GM21360 (cell line): ENCODE measurements at regions not wholly inside any gene's neighbourhood (a gene's known extent, or its start where the extent isn't known, plus 50 kb on each side); places are given as distances from the start of the nearest gene placed in this dataset.

Experiments
- ATAC-seq: cut with Tn5 transposase; IDR thresholded peaks from one replicate; pipeline ENCODE4 v1.9.1; 2021; ENCODE audit warnings: mild to moderate bottlenecking, moderate library complexity; ENCODE audit not compliant: unreplicated experiment

DNA sequence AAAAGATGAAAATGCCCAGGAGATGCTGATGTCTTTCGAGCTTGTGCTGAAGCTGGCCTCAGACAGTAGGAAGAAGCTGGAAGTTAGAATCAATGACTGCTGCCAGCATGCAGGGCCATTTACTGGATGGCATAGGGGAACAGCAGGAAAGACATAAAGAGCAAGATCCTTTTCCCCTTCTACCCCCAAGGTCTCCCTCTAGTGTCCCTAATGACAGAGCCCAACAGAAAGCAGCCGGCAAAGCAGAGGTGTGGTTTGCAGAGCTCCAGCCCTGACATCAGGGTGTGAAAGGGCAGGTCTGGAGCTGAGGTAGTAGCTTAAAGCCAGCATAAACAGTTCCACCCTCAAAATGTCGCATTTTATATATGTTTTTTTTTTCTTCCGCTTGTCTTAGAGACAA is 1560.7 kb upstream of the TMEM132C start:
- ATAC-seq, result no peak

DNA sequence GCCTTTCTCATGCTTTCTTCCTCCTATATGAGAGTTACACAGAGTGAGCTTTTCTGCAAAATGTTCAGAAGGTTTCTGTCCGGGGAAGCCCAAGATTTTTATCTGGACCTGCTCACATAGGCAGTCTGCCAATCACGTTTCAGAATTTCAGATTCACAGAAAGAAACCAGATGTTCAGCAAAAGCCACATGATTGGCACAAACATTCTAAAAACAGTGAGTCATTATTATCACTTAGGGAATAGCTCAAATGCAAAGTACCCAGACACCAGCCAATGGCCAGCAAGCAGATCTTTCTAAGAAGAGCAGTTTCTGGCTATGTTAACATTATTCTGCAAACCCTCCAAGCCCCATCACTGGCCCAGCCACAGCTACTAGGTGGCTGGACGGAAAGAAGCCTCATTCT is 1558.5 kb upstream of the TMEM132C start:
- ATAC-seq, result no peak

DNA sequence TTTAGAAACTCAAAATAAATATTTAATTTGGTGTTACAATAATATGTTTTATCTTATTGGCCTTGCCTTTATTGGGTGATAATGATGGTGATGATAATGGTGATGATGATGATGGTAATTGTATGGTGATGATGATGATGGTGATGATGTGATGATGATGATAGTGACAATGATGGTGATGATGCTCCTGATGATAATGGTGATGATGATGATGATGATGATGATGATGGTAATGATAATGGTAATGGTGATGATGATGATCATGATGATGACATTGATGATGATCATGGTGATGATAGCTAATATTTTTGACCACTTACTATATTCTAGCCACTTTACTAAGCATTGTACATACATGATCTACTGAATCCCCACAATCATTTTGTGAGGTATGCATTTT is 1548.6 kb upstream of the TMEM132C start:
- ATAC-seq, result no peak

DNA sequence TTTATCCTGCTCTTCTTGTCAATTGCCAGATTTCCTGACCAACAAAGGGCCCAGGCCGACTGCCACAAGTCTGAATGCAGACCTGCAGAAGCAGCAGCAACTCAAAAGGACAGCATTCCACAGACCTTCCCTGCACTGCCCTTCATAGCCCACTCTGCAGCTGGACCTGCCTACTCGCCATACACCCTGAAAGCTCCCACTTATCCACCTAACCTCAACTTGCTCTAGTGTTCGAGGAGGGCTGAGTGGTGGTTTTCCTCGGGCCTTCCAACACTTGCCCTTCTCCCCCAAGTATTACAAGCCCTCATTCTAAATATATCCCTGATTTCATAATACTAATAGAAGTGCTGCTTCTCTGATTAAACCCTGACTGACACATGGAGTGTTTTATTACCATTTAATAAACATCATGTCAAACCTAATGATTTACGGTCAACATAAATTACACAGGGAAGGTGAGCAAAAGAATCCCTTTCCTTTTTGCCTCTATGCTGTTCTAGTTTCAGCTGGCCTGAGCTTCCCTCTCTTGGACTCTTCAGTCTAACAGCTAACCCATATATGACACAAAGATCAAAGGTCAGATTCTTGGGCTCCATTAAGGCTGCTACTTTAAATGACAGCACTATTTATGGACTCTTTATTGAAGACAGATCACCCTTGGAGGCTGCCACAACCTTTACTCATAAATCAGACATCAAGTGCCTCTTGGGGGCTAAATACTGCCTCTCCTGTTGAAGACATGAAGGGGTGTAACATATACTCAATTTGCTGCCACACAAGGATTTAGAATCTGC is 1546.9 kb upstream of the TMEM132C start:
- no peak for ATAC-seq

DNA sequence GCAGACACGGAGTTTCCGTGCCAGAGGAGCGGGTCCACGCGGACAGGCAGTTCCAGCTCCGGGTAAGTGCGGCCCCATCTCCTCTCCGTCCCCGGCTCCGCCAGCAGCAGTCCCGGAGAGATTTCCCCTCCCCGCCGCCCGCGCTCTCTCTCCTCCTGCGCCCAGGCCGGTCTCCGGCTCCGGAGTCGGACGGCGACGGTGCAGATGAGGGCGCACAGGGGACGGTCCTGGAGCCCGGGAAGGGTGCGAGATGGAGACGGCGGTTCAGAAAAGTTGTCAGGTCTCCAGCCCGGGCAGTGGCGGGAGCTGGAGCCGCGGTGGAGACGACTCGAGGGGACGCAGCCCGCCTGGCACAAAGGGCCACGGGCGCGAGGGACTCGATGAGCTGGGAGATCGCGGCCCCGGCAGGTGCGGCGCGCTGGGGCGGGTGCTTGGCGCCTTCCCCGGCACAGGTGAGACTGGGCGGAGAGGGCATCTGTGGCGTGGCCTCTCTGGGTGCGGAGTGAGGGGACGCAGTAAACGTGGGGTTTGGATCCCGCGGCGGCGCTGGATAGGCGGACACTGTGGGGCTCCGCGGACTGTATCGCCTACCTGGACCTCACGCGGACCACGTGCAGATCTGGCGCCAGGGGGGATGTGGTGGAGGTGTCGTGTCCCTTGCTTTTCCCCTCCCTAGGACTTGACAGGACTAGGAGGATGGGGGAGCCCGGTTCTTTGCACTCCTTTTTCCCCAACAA is 1540.3 kb upstream of the TMEM132C start:
- no peak for ATAC-seq

DNA sequence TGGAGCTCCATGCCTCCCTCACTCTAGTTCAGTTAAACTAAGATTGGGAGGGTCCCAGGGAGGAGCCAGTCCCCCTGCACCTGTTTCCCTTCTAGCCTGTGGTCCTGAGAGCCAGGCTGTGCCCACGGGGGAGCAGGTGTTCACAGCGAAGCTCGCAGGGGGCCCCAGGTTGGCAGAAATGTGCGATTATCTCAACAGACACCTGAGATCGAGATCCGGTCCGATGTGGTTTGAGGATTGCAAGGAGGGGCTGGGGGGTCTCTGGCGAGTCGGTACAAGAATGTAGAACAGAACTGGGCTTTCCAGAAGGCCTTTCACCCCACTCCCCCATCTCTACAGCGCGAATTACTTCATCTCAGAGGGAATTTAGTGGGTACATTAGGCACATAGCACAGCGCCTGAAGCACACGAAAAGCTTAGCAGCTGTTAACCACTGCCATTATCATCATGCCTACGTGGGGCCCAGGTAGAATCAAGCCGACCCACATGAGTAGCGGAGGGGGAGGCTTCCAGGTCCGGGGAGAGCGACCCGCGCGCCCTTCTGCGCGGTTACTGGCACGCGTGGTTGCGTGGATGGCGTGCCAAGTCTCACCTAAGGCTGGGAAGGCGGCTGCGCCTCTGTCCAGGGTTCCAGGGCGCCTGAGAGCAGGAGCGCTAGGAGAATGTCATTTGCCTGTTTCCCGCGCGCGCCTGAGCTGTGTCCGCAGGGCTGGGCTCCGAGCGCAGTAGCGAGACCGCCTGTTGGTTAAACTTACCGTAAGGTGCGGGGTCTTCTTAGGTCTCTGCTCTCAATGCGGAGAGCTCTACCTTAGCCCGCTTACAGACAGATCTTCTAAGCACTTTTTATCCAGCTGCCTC is 1539.5 kb upstream of the TMEM132C start:
- no peak for ATAC-seq

DNA sequence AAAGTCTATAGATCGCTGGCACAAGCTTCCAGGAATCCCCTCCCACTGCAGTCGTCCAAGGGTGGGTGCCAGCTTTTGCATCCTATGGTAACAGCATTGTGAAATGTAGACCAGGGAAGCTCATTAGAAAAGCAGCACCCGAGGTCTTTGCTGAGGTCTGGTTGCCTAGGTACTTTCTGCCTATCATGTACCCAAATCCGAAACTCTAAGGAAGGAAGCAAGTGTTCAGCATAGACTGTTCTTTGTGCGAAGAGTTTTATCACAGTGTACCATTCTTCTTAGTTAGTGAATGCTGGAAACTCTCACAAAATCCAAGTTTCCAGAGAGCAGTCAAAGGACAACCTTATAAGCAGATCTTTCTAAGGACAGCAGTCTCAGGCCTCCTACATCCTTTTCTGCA is 1532.7 kb upstream of the TMEM132C start:
- ATAC-seq, result no peak

DNA sequence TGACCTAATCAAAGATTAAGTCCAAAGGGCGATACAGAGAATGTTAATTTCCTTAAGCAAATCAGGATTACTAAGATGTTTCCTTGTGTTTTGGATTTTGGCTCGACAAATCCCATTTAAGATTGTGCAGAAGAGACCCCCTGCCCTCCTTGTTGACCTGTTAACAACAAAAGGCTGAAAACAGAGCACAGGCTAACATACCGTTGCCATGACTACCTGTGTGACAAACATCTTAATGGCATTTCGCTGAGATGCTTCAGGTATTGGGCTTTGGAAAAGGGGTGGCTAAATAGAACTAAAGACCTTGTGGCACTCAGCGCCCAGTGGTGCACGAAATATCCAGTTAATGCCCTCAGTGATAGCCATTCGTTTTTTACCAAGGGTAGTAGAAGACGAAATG is 1532.3 kb upstream of the TMEM132C start:
- no peak for ATAC-seq

DNA sequence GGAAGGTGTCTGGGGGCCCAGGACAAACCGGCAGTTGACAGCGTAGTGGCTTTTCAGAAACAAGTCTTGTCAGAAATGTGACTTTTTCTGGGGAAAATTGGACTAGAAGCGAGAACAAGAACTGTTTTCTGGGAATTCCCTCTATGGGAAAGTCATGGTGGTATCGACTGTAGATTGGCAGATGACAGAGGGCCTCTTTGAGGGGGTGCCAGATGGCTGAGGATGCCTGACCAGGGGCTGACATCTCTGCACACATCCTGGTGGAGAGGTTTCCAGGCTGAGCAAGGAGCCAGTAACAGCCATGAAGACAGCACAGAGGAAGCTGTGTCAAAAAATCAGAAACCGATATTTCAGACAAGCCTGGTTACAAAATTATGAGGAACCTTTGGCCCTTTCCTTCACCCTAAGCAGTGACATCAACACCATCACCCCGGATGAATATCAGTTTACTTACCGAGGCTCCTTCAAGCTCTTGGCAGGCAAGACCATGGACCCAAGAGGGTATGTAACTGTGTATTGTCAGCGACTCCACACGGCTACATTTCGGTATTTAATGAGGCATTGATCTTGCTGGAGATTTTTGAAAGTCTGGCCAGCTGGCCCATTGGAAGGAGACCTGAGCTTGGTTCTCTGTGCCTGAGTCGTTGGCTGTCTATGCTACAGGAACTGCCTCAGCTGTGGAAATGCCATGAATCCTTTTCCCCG is 1525.3 kb upstream of the TMEM132C start:
- no peak for ATAC-seq

DNA sequence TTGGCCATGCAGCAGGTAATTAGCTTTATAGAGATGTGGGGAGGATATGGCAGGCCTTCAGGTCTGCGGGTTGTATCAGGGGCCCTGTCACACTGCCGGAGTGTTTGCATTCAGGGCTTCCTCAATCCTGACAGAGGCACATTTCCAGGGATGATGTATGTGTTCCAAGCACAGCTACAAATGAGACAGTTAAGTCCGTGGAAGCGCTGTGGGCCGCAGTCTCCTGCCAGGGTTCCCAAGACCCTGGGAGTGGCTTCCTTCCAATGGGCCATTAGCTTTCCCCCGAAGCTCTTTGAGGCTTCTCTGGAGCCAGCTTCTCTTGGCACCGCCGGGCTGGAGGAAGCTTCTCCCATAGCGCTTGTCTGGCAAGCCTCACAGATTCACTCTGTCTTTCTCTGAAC is 1524.7 kb upstream of the TMEM132C start:
- no peak for ATAC-seq

DNA sequence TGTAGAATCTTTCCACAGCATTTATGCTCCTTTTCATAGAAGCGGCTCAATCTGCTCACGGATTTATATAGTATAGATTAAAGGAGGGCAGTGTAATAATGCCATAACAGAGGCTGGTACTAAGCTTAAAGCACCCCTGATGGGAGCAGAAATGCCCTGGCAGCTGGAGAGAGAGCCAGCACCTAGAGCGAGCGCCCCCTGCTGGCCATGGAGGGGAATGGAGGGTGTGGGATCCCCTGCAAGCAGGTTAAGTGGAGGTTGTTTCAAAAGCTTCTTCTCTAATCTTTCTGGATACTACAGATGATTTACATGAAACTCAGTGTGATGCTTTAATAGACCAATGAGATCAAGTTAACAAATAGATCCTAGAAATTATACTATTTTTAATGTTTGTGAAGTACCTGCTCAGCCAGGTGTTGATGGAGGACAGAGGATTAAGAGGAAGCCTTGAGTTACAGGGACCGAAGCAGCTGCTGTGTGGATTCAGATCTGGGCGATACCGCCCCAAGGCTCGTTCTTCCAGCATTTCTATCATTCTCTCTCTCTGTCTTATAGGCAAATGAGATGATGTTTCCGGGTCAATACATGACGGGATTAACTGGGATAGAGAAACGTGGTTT is 1519.3 kb upstream of the TMEM132C start:
- no peak for ATAC-seq

DNA sequence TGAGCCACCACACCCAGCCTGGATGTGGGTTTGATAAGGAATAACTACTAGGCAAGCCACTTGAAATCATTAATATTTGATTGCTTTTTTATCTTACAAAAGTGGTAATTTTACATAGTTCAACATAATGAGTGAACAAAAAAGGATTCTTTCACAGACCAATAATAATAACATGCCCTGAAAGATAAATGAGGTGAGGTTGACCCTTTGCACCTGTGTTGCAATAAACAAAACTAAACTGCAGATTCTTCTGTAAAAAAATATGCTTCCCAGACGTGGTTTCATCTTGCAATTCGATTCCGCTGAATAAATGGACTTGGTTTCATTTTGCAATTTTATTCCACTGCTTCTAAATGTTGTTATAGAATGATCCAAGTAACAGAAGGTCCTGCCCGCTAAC is 1514.9 kb upstream of the TMEM132C start:
- ATAC-seq, result no peak

DNA sequence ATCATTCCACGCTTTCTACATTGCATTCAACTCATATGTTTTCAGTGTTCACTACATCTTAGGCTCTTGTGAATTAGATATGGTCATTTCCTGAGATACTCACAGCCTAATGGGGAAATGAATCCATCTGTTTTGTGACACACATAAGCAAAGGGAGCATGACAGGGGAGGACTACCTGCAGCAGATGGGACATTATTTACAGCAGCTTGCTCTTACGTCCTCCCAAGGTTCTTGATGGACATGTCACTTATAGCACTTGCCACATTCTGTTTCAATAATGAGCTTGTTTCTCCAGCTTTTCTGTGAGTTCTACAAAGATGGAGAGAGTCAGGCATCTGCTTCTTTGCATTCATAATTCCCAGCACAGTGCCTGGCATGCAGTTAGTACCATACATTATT is 1509.6 kb upstream of the TMEM132C start:
- no peak for ATAC-seq

DNA sequence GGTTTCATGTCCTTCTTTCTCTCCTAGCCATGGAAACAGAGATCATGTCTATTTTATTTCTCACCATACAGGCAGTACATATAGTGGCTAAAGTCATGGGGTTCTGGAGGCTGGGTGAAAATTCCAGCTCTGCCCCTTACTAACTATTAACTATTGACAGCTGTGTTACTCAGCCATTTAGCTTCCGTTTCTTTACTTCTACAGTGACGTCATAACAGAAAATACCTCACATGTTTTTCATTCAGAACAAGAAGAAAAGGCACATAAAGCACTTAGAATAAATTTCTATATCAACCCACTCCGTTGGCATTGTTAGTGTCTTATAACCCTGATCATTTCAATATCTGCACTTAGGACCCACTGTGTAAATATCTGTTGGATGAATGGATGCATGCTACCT is 1506.9 kb upstream of the TMEM132C start:
- ATAC-seq, result no peak

DNA sequence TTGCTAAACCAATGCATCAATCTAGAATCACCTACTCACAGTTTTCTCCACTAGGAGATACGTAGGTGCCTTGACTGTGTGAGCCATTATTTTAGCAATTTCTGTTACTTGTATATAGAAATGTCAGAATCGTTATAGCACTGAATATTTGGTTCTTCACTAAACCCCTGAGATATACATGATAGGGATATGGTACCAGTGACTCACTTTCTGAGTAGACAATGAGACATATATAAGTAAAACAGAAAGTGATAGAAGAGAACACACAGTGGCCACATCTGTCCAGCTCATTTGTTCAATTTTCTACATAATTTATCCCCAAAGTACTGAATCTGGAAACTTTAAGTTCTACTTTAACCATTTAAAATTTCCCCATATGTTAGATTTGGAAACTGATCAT is 1505.5 kb upstream of the TMEM132C start:
- no peak for ATAC-seq

DNA sequence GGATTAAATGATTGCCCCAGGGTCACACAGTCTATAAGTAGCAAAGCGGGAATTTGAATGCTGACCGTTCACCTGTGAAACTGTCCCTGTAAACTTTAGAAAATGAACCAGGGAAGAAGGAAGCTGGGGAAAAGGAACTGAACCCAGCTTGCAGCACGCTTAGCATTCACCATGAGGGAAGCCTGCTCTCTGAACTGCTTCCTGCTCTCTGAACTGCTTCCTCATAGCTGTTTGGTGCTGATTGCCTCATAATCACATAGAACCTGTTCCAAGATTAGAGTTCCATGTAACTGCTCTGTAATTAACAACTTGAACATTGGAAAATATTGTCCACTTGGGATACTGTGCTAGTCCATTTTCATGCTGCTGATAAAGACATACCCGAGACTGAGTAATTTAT is 1504.8 kb upstream of the TMEM132C start:
- ATAC-seq, result no peak

DNA sequence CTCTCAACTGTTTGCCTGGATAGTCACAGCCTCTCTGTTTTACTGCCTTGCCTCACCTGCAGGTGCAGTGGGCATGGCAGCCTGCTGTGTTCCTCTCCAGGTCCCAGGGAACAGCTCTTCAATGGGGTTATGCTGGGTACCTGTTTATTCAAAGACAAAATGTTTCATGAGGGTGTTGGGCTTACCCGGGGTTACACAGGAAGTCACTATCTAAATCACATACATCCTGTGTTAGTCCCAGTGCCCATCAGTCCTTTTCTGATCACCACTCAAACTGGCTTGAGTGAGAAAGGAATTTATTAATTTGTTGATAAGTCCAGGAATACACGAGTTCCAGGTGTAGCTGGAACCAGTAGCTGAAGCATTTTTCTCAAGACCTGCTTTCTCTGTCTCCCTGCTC is 1503.6 kb upstream of the TMEM132C start:
- no peak for ATAC-seq

DNA sequence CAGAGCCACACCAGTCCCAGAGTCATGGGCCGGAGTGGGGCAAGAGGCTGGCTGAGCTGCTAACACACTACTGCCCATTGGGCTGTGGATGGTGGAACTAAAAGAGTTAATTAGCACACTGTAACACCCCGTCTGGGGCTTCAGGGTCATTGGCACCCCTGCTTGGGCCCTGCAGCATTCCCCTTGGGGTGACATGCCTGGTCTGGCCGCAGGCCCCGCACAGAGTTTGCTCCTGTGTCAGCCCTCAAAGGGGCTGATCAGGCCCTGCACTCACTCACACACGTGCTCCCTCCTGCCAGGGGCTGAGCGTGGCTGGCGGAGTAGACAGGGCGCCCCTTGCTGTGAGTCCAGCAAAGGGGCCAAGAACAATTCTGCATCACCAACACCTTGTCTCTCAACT is 1499.6 kb upstream of the TMEM132C start:
- ATAC-seq, result no peak

DNA sequence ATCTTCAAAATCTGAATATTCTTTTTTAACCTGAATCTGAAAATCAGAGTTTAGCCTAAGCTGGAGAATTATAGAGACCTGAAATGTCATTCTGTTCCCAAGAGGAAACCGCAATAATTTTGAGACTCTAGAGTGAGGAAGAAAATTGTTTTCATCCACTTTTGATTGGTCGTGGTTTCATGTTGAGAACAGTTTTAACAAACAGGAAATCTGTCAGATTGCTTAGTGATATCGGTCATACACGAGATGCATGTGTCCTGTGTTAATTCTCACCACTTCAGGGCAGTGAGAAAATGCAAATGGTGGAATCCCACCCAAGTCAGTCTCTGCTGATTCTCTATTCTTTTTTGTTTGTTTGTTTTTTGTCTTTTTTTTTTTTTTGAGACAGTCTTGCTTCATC is 1498.5 kb upstream of the TMEM132C start:
- ATAC-seq, result no peak

DNA sequence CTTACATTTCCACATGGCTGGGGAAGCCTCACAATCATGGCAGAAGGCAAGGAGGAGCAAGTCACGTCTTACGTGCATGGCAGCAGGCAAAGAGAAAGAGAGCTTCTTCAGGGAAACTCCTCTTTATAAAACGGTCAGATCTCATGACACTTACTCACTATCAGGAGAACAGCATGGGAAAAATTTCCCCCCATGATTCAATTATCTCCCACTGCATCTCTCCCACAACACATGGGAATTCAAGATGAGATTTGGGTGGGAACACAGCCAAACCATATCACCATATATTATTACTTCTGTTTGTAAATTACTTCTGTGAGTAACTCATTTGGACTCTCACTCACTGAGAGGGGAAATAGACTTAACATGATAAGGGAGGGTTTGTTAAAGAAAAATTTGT is 1496.8 kb upstream of the TMEM132C start:
- ATAC-seq, result no peak
